Epithelial cell of esophagus (primary cell): ENCODE measurements at regions not wholly inside any gene's neighbourhood (a gene's known extent, or its start where the extent isn't known, plus 50 kb on each side); places are given as distances from the start of the nearest gene placed in this dataset.

Experiments used
- DNase-seq: peaks from one replicate; pipeline ENCODE4 v3.0.0; 2010; ENCODE audit warnings: low read depth
- H3K4me3 ChIP-seq: 2 replicates; pipeline ENCODE4 v1.5.1; 2011; ENCODE audit warnings: mild to moderate bottlenecking, low read length, control low read depth
- CTCF ChIP-seq: IDR thresholded peaks from 2 replicates; pipeline ENCODE4 v1.5.1; 2011; ENCODE audit warnings: low read depth, mild to moderate bottlenecking, low read length, control low read depth, inconsistent platforms; ENCODE audit not compliant: insufficient read depth; ENCODE audit errors: missing control alignments

- DNase-seq: peak; percentile 84
- no peak for TF ChIP-seq CTCF
- H3K4me3 ChIP-seq: no peak overlapping the region
Observed at GRCh38 chr9:107809871-107810460, 320.4 kb upstream of the KLF4 start.

GRCh38 chr9:107807183-107807582 is 317.6 kb upstream of the KLF4 start:
- no peak for TF ChIP-seq CTCF
- no peak overlapping the region for H3K4me3 ChIP-seq
- peak; percentile 83 for DNase-seq

- H3K4me3 ChIP-seq: no peak overlapping the region
- TF ChIP-seq CTCF: no peak
- peak; percentile 19 for DNase-seq
Observed at GRCh38 chr9:107805201-107805600, 315.6 kb upstream of the KLF4 start.

- no peak for TF ChIP-seq CTCF
- DNase-seq: no peak
- no peak overlapping the region for H3K4me3 ChIP-seq
Observed at GRCh38 chr9:107794259-107794658, 304.7 kb upstream of the KLF4 start.

- DNase-seq: no peak
- TF ChIP-seq CTCF: no peak
Observed at GRCh38 chr9:107793541-107793940, 304.0 kb upstream of the KLF4 start.

GRCh38 chr9:107792596-107792995 is 303.0 kb upstream of the KLF4 start:
- TF ChIP-seq CTCF: no peak
- no peak overlapping the region for H3K4me3 ChIP-seq
- DNase-seq: no peak

More at GRCh38 chr9:107793541-107793940, 304.0 kb upstream of the KLF4 start:
- H3K4me3 ChIP-seq: no peak overlapping the region

GRCh38 chr9:107792006-107792405 is 302.4 kb upstream of the KLF4 start:
- DNase-seq: no peak
- H3K4me3 ChIP-seq: no peak overlapping the region
- TF ChIP-seq CTCF: no peak
